Small intestine (tissue), 7 donors: ENCODE measurements at regions not wholly inside any gene's neighbourhood (a gene's known extent, or its start where the extent isn't known, plus 50 kb on each side); places are given as distances from the start of the nearest gene placed in this dataset.
"Not testable (repeated sequence)": the region's sequence is repeated elsewhere in the genome, so short reads cannot be mapped to it uniquely, and the experiment has no call there.

Source experiments
- DNase-seq, 2 donors: peaks; one replicate each; pipeline versions ENCODE4 v3.0.0 to v3.0.0-alpha.2; 2013
- FAIRE-seq: peaks from 2 replicates; lab custom pipeline; 2012; peaks lifted over from hg19 to GRCh38; lab: Jason Lieb, UNC
- H3K27ac ChIP-seq, 3 donors: one replicate each; pipeline ENCODE4 v1.5.1; 2013; ENCODE audit warnings: low read length in 2 of 3, mild to moderate bottlenecking in 2 of 3, control low read depth in 1 of 3, inconsistent platforms in 1 of 3, low read depth in 1 of 3, moderate library complexity in 1 of 3
- H3K27me3 ChIP-seq, 3 donors: one replicate each; pipeline ENCODE4 v1.6.1; 2013; ENCODE audit warnings: low read length in 3 of 3, inconsistent platforms in 1 of 3; ENCODE audit not compliant: control insufficient read depth in 3 of 3, insufficient read depth in 3 of 3
- H3K36me3 ChIP-seq, 3 donors: one replicate each; pipeline ENCODE4 v1.6.1; 2013; ENCODE audit warnings: low read length in 3 of 3, inconsistent platforms in 1 of 3, low read depth in 1 of 3, mild to moderate bottlenecking in 1 of 3, moderate library complexity in 1 of 3; ENCODE audit not compliant: control insufficient read depth in 3 of 3, insufficient read depth in 2 of 3
- H3K4me1 ChIP-seq, 3 donors: one replicate each; pipeline ENCODE4 v1.6.1; 2013; ENCODE audit warnings: low read length in 2 of 3, inconsistent platforms in 1 of 3, low read depth in 1 of 3, mild to moderate bottlenecking in 1 of 3, moderate library complexity in 1 of 3; ENCODE audit not compliant: control insufficient read depth in 3 of 3, insufficient read depth in 2 of 3
- H3K4me3 ChIP-seq, 3 donors: one replicate each; pipeline ENCODE4 v1.5.1; 2013; ENCODE audit warnings: low read length in 3 of 3, control low read depth in 1 of 3, inconsistent platforms in 1 of 3, low read depth in 1 of 3, mild to moderate bottlenecking in 1 of 3, moderate library complexity in 1 of 3
- H3K9me3 ChIP-seq, 2 donors: one replicate each; pipeline ENCODE4 v1.6.1; 2013; ENCODE audit warnings: low read depth in 1 of 2, low read length in 1 of 2; ENCODE audit not compliant: control insufficient read depth in 2 of 2, insufficient read depth in 1 of 2
- WGBS, 3 donors: extraction: QIAGEN DNeasy Blood & Tissue Kit; methylation state at CpG; one replicate each; pipeline ENCODE4 v1.1.7; 2013; 5-methylcytosine and 5-hydroxymethylcytosine counted together
- donor health status: healthy with polysubstance abuse.
- donor health status: control.
- donor health status: control.
- donor health status: Bipolar disorder and iron deficiency.
- donor health status: healthy.

DNA sequence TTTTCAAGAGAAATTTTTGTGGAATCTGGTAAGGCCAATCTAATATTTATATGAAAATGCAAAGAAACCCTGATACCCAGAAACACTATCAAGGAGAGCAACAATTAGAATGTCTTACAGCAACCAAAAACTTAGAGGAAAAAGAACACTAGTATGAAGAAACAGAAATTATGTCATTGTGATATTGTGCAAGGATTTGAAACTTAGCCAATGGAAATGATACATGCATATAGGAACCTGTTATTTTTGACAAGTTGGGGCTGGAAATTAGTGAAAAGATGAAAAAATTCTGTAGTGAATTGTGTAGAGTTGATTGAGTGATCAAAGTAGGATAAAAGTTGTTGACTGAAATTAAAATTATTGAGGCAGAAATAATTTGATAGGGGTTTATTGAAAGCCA lies 792.6 kb upstream of the SLITRK6 start:
- no peak overlapping the region for H3K4me3 ChIP-seq
- H3K4me1 ChIP-seq: no peaks in the 10 kb centered on the region
- FAIRE-seq: no peak
- no peaks in the 10 kb centered on the region for H3K27me3 ChIP-seq
- no peak for DNase-seq
- H3K27ac ChIP-seq: no peak overlapping the region
- H3K9me3 ChIP-seq: no peaks in the 10 kb centered on the region
- no peaks in the 10 kb centered on the region for H3K36me3 ChIP-seq

DNA sequence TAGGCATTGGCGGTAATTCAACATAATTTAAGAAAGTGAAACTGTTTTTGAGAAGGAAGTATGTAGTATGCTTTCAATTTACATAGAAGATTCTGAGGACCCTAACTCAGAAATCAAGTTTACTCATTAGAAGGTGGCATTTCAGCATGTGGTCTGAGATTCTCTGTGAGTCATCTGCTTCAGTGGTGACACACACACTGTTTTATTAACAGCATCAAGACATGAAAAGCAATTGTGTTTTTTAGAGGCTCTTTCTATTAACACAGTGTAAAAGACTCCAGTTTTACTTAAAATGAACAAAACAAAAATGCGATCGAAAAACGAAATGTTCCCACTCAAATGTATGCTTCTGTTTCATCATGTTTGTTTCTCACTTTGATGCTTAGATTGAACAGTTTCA lies 802.1 kb upstream of the SLITRK6 start:
- H3K36me3 ChIP-seq: no peaks in the 10 kb centered on the region
- no peaks in the 10 kb centered on the region for H3K27me3 ChIP-seq
- DNase-seq (no peak), FAIRE-seq (no peak)
- no peaks in the 10 kb centered on the region for H3K4me1 ChIP-seq
- no peaks in the 10 kb centered on the region for H3K9me3 ChIP-seq
- H3K27ac ChIP-seq: no peak overlapping the region
- 85 to 86% (median 86%) methylated on average over 4 of the region's 4 CpGs for WGBS, 3 donors
- H3K4me3 ChIP-seq: no peak overlapping the region

DNA sequence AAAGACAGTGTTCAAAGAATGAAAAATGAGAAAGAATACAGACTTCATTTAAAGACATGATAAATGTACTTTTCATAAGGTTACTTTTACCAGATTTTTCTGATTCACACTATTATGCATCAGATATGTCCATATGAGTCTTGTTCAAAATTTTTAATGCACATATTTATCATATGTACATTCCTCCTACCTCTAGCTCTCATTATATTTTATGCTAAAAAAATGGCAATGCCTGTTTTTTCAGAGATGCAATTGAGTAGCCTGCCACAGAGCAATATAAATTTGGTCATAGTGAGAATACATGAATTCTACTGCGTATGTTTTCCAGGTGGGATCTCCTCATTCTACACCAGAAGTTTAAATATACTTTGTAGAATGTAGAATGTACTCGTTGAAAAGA lies 807.0 kb upstream of the SLITRK6 start:
- no peaks in the 10 kb centered on the region for H3K9me3 ChIP-seq
- no peak overlapping the region for H3K27ac ChIP-seq
- H3K27me3 ChIP-seq: no peaks in the 10 kb centered on the region
- H3K36me3 ChIP-seq: no peaks in the 10 kb centered on the region
- 47 to 49% (median 47%) methylated on average over 2 of the region's 2 CpGs for WGBS, 3 donors
- no peaks in the 10 kb centered on the region for H3K4me1 ChIP-seq
- no peak for FAIRE-seq
- H3K4me3 ChIP-seq: no peak overlapping the region
- no peak for DNase-seq

DNA sequence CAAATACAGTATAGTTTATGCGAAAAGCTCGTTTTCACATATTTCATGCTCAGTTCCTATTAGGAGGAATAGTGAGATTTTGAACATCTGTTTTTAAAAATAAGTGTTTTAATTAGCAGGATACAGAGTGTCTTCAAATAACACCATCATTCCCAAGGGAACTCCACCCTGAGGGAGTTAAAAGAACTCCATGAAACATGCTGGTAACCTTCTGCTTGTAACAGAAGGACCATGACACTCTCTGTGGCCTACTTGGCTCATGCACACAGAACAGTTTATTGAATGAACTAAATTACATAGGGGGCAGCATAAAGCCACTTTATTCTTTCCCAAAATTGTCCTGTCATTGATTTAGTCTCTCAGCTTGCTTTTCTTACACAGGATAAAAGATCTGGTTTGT lies 809.5 kb upstream of the SLITRK6 start:
- DNase-seq (no peak), FAIRE-seq (no peak)
- no peaks in the 10 kb centered on the region for H3K27me3 ChIP-seq
- no peaks in the 10 kb centered on the region for H3K9me3 ChIP-seq
- no peak overlapping the region for H3K27ac ChIP-seq
- H3K4me3 ChIP-seq: no peak overlapping the region
- H3K4me1 ChIP-seq: no peaks in the 10 kb centered on the region
- H3K36me3 ChIP-seq: no peaks in the 10 kb centered on the region
- WGBS, 3 donors: 72 to 91% (median 86%) methylated on average over 2 of the region's 2 CpGs

DNA sequence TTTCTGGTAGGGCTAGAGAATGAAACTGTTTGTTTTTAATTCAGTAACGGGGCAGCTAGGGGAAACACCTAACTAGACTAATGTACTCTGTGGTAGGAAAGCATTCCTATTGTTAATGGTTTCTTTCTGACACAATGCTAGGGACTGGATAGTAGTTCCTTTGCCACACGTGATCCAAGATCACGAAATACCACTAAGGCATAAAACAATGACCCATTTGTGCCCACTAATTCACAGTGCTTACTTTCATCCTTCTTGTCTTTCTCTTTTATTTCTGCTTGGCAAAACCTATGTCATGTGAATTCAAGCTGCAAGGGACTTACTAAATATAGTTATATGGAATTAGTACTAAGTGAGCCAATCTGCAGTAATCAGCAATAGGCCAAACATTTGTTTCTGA lies 834.1 kb upstream of the SLITRK6 start:
- Histone ChIP-seq H3K27me3 (no peaks in the 10 kb centered on the region), H3K4me3 (no peak overlapping the region), H3K9me3 (no peaks in the 10 kb centered on the region), H3K4me1 (no peaks in the 10 kb centered on the region), H3K36me3 (no peaks in the 10 kb centered on the region), H3K27ac (no peak overlapping the region)
- FAIRE-seq: no peak
- DNase-seq: no peak
- WGBS, 3 donors: 75 to 78% (median 75%) methylated on average over 3 of the region's 3 CpGs

DNA sequence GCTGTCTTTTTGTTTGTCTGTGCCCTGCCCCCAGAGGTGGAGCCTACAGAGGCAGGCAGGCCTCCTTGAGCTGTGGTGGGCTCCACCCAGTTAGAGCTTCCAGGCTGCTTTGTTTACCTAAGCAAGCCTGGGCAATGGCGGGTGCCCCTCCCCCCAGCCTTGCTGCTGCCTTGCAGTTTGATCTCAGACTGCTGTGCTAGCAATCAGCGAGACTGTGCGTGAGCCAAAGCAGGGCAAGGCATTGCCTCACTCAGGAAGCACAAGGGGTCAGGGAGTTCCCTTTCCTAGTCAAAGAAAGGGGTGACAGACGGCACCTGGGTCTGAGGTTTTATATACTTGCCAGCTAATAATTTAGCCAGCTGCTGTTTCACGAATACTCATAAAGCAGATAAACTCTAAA lies 852.0 kb upstream of the SLITRK6 start:
- not testable (repeated sequence) for H3K4me1 ChIP-seq, H3K27ac ChIP-seq, H3K9me3 ChIP-seq, H3K36me3 ChIP-seq, DNase-seq, H3K4me3 ChIP-seq, H3K27me3 ChIP-seq, FAIRE-seq
- 35 to 55% (median 43%) methylated on average over 5 of the region's 5 CpGs for whole genome bisulfite sequencing, 3 donors

DNA sequence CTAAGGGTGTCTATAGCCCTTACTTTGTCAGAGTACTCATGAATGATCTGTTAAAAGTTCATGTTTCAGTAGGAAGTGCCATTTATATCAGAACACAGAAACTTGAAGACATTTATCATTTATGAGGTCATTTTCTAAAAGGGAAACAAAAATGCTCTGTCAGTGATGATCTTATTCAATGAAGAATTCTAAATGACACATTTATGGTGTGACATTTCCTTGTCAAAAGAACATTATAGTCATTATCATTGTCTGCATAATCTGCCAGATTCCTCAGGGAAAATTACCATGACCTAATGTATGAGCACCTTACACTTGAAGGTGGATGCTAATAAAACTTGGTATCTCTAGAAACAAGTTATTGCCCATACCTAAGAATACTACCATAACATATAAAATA lies 853.8 kb upstream of the SLITRK6 start:
- FAIRE-seq (no peak), DNase-seq (no peak)
- no peaks in the 10 kb centered on the region for H3K27me3 ChIP-seq
- no peak overlapping the region for H3K4me3 ChIP-seq
- H3K4me1 ChIP-seq: no peaks in the 10 kb centered on the region
- no peaks in the 10 kb centered on the region for H3K9me3 ChIP-seq
- H3K36me3 ChIP-seq: no peaks in the 10 kb centered on the region
- H3K27ac ChIP-seq: no peak overlapping the region

DNA sequence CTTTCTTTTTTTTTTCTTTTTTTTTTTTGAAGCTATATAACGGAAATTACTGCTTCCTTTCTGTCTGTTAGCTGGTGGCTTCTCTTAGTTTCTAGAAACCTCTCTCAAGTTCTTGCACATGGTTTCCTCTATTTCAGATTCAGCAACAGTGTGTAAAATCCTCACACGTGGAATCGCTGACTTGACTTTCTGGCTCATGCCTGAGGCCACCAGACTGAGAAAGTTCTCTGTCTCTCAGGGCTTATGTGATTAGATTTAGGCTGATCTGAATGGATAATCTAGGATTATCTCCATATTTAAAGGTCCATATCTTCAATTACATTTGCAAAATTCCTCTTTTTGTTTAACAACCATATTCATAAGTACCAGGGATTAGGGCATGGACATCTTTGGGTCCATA lies 856.3 kb upstream of the SLITRK6 start:
- H3K4me1 ChIP-seq: no peaks in the 10 kb centered on the region
- H3K27ac ChIP-seq: no peak overlapping the region
- no peaks in the 10 kb centered on the region for H3K36me3 ChIP-seq
- FAIRE-seq: no peak
- H3K27me3 ChIP-seq: no peaks in the 10 kb centered on the region
- WGBS, 3 donors: 89 to 90% (median 89%) methylated on average over 3 of the region's 3 CpGs
- no peak overlapping the region for H3K4me3 ChIP-seq
- no peak for DNase-seq
- no peaks in the 10 kb centered on the region for H3K9me3 ChIP-seq

DNA sequence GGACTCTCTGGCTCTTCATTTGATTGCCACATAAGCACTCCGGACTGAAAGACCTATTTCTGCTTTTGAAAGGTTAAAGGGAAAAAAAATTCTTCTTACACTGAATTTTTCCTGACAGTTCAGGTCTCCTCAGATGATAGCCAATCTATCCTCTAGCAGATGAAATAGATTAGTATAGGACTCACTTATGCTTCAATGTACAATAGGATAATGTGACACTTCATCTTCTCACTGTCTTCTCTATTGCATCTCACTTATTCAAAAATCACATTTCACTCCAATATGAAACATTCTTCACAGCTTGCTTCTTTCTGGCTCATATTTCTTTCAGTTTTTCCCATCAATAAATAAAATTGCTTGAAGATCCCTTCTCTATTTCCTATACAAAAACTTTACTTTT lies 860.9 kb upstream of the SLITRK6 start:
- WGBS, 3 donors: 75 to 93% (median 90%) methylated on average over 1 of the region's 1 CpG

More for the DNA sequence above, 860.9 kb upstream of the SLITRK6 start:
- peaks cover 0 to 3% of the 10 kb centered on the region in 2 donors for H3K9me3 ChIP-seq
- H3K27ac ChIP-seq: no peak overlapping the region
- FAIRE-seq (no peak), DNase-seq (no peak)
- H3K36me3 ChIP-seq: no peaks in the 10 kb centered on the region
- H3K4me1 ChIP-seq: no peaks in the 10 kb centered on the region
- H3K27me3 ChIP-seq: no peaks in the 10 kb centered on the region
- no peak overlapping the region for H3K4me3 ChIP-seq
